GM12892 (cell line): ENCODE measurements at regions not wholly inside any gene's neighbourhood (a gene's known extent, or its start where the extent isn't known, plus 50 kb on each side); places are given as distances from the start of the nearest gene placed in this dataset.

Experiments used
- DNase-seq: peaks from one replicate; pipeline ENCODE4 v3.0.0; 2011; ENCODE audit not compliant: insufficient read length
- FAIRE-seq: peaks from 2 replicates; lab custom pipeline; 2011; peaks lifted over from hg19 to GRCh38; lab: Jason Lieb, UNC
- POLR2A ChIP-seq: IDR thresholded peaks from 2 replicates; pipeline ENCODE4 v1.6.1; 2011; ENCODE audit warnings: low read depth, low read length, control low read depth
- POLR2AphosphoS5 ChIP-seq: IDR thresholded peaks from 2 replicates; pipeline ENCODE4 v1.6.1; 2011; ENCODE audit warnings: low read depth, low read length, control low read depth
- TAF1 ChIP-seq: IDR thresholded peaks from 2 replicates; pipeline ENCODE4 v1.6.1; 2011; ENCODE audit warnings: low read depth, mild to moderate bottlenecking, control low read depth, low read length, borderline replicate concordance

GRCh38 chr5:129821477-129822131, 73.7 kb downstream of the MINAR2 start:
- FAIRE-seq (no peak), DNase-seq (no peak)
- no peak for TF ChIP-seq POLR2AphosphoS5
- TF ChIP-seq POLR2A: no peak
- no peak for TF ChIP-seq TAF1

DNA sequence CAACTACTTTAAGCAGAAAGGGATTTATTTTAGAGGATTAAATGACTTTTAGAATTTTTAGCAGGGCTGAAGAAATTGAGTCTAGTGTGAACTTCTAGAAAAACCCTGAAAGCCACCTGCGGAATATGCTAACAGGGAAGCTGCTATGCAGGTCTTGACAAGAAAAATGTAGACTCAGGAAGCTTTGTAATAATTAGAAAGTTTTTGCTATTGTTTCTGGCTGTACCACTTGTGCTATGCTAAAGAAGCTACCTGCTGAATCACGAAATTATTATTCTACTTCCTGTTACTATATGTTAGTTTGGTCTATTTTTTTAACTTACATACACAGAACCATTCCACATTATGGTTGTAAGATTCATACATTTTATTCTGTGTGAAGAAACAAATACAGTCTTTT, 74.0 kb upstream of the CHSY3 start:
- no peak for FAIRE-seq
- no peak for DNase-seq
- no peak for TF ChIP-seq TAF1
- no peak for TF ChIP-seq POLR2AphosphoS5
- no peak for TF ChIP-seq POLR2A

GRCh38 chr5:129836321-129836720, 67.9 kb upstream of the CHSY3 start:
- TF ChIP-seq TAF1 (no peak), POLR2A (no peak), POLR2AphosphoS5 (no peak)
- no peak for FAIRE-seq
- no peak for DNase-seq

DNA sequence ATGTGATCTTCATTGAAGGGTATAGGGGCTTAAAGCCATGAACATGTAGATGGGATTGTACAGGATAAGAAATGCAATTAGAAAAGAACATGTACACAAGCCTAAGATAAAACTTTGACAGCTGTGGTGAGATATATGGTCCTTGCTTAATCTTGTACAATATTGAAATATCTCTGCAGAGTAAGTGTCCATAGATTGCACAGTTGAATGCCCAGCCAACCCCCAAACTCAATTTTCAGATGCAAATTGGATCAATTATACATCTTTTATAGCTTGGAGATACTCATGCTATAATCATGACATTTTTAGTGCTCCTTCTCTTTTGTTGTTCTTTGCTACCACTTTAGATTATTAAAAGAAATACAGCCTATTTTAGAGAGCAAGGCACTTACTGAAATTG, 59.5 kb upstream of the CHSY3 start:
- no peak for TF ChIP-seq TAF1
- TF ChIP-seq POLR2A: no peak
- TF ChIP-seq POLR2AphosphoS5: no peak
- no peak for FAIRE-seq
- DNase-seq: no peak

- FAIRE-seq (peak; percentile 72), DNase-seq (no peak)
- TF ChIP-seq POLR2AphosphoS5 (no peak), TAF1 (no peak)
Observed at GRCh38 chr5:129852747-129853352, 51.4 kb upstream of the CHSY3 start.

GRCh38 chr5:129853588-129853987, 50.7 kb upstream of the CHSY3 start:
- FAIRE-seq (no peak), DNase-seq (no peak)
- TF ChIP-seq POLR2A (no peak), POLR2AphosphoS5 (no peak), TAF1 (no peak)
